ENCODE measurements at regions not wholly inside any gene's neighbourhood (a gene's known extent, or its start where the extent isn't known, plus 50 kb on each side); places are given as distances from the start of the nearest gene placed in this dataset.

GRCh38 chr5:77882670-77883257, 106.6 kb upstream of the TBCA start:
- intact Hi-C loops (cut with DNase I, micrococcal nuclease) = no loop called here
- no peak for DNase-seq
- TF ChIP-seq CTCF (IDR thresholded peaks at IDR 0.05) = no peak

GRCh38 chr5:77881528-77881927, 105.4 kb upstream of the TBCA start:
- Histone ChIP-seq H3K4me1 (ENCODE audit: low read depth) (no peaks in the 10 kb centered on the region), H3K4me3 (no peak overlapping the region), H3K9me3 (no peaks in the 10 kb centered on the region), H3K36me3 (ENCODE audit: low read depth) (no peaks in the 10 kb centered on the region)
- no peak for TF ChIP-seq CTCF (IDR thresholded peaks at IDR 0.05)
- DNase-seq (no peak), ATAC-seq (no peak)
- intact Hi-C loops (cut with DNase I, micrococcal nuclease) = no loop called here

More at GRCh38 chr5:77882670-77883257, 106.6 kb upstream of the TBCA start:
- no peak for ATAC-seq
- Histone ChIP-seq H3K9me3 (no peaks in the 10 kb centered on the region), H3K4me3 (no peak overlapping the region), H3K36me3 (ENCODE audit: low read depth) (no peaks in the 10 kb centered on the region), H3K4me1 (ENCODE audit: low read depth) (no peaks in the 10 kb centered on the region)

GRCh38 chr5:77877516-77878355, 101.6 kb upstream of the TBCA start:
- DNase-seq (no peak), ATAC-seq (no peak)
- intact Hi-C loops (cut with DNase I, micrococcal nuclease) = no loop called here
- Histone ChIP-seq H3K9me3 (no peaks in the 10 kb centered on the region), H3K36me3 (ENCODE audit: low read depth) (no peaks in the 10 kb centered on the region), H3K4me3 (no peak overlapping the region), H3K4me1 (ENCODE audit: low read depth) (no peaks in the 10 kb centered on the region)
- no peak for TF ChIP-seq CTCF (IDR thresholded peaks at IDR 0.05)

GRCh38 chr5:77876862-77877502, 100.8 kb upstream of the TBCA start:
- Histone ChIP-seq H3K9me3 (no peaks in the 10 kb centered on the region), H3K36me3 (ENCODE audit: low read depth) (no peaks in the 10 kb centered on the region), H3K4me3 (no peak overlapping the region), H3K4me1 (ENCODE audit: low read depth) (no peaks in the 10 kb centered on the region)
- no peak for DNase-seq
- TF ChIP-seq CTCF (IDR thresholded peaks at IDR 0.05) = no peak
- ATAC-seq = no peak
- intact Hi-C loops (cut with DNase I, micrococcal nuclease) = no loop called here

GRCh38 chr5:77876316-77876715, 100.2 kb upstream of the TBCA start:
- no peaks in the 10 kb centered on the region for H3K9me3 ChIP-seq
- intact Hi-C loops (cut with DNase I, micrococcal nuclease) = no loop called here
- ATAC-seq = no peak
- H3K4me3 ChIP-seq = no peak overlapping the region
- no peak for DNase-seq
- no peaks in the 10 kb centered on the region for H3K4me1 ChIP-seq (ENCODE audit: low read depth)
- H3K36me3 ChIP-seq (ENCODE audit: low read depth) = no peaks in the 10 kb centered on the region
- no peak for TF ChIP-seq CTCF (IDR thresholded peaks at IDR 0.05)
